Stimulated activated CD8-positive, alpha-beta memory T cell treated with anti-CD3 and anti-CD28 coated beads, Interleukin-15, amount 100 ng/mL, for 48 hours (primary cell): ENCODE measurements at regions not wholly inside any gene's neighbourhood (a gene's known extent, or its start where the extent isn't known, plus 50 kb on each side); places are given as distances from the start of the nearest gene placed in this dataset.

Source experiments
- DNase-seq, 2 donors: peaks; one replicate each; pipeline ENCODE4 v3.0.0-alpha.2; 2020; ENCODE audit warnings: low read depth in 2 of 2

GRCh38 chr6:168384045-168385036 is 56.6 kb upstream of the SMOC2 start:
- no peak for DNase-seq

- DNase-seq, result no peak
Observed at GRCh38 chr6:168385037-168385759, 55.8 kb upstream of the SMOC2 start.

GRCh38 chr6:168385858-168386735 is 54.9 kb upstream of the SMOC2 start:
- DNase-seq, result no peak

GRCh38 chr6:168386973-168387372 is 54.0 kb upstream of the SMOC2 start:
- DNase-seq, result no peak

- DNase-seq, result no peak
Observed at GRCh38 chr6:168387426-168387825, 53.6 kb upstream of the SMOC2 start.

GRCh38 chr6:168387911-168388310 is 53.1 kb upstream of the SMOC2 start:
- DNase-seq, result no peak

GRCh38 chr6:168388641-168389633 is 52.0 kb upstream of the SMOC2 start:
- DNase-seq, result no peak

- no peak for DNase-seq
Observed at GRCh38 chr6:168390749-168391420, 50.1 kb upstream of the SMOC2 start.
